Suprapubic skin (tissue), 4 donors: ENCODE measurements at regions not wholly inside any gene's neighbourhood (a gene's known extent, or its start where the extent isn't known, plus 50 kb on each side); places are given as distances from the start of the nearest gene placed in this dataset.

Source experiments
- DNase-seq, 2 donors: peaks; one replicate each; pipeline ENCODE4 v3.0.0-alpha.2; 2019; ENCODE audit warnings: low spot score in 2 of 2
- H3K27ac ChIP-seq: fragments of 200-600 bp; sonication (generic); one replicate; pipeline ENCODE4 v1.5.1; 2019
- H3K27me3 ChIP-seq: fragments of 200-600 bp; sonication (generic); one replicate; pipeline ENCODE4 v1.5.1; 2019
- H3K36me3 ChIP-seq: fragments of 200-600 bp; sonication (generic); one replicate; pipeline ENCODE4 v1.5.1; 2019
- H3K4me1 ChIP-seq: fragments of 200-600 bp; sonication (generic); one replicate; pipeline ENCODE4 v1.5.1; 2019
- H3K4me3 ChIP-seq: fragments of 200-600 bp; sonication (generic); one replicate; pipeline ENCODE4 v1.5.1; 2019; ENCODE audit warnings: mild to moderate bottlenecking
- H3K9me3 ChIP-seq: fragments of 200-600 bp; sonication (generic); one replicate; pipeline ENCODE4 v1.5.1; 2019
- CTCF ChIP-seq, 2 donors: fragments of 200-600 bp in 1 of 2; fragments of 450-650 bp in 1 of 2; sonication (generic) in 1 of 2; IDR thresholded peaks; one replicate each; pipeline ENCODE4 v1.5.1; 2016 to 2019; ENCODE audit warnings: antibody characterized with exemption in 2 of 2, mild to moderate bottlenecking in 1 of 2, moderate library complexity in 1 of 2
- EP300 ChIP-seq: sonication (generic); formaldehyde crosslinking; IDR thresholded peaks from one replicate; pipeline ENCODE4 v1.6.1; 2017; ENCODE audit warnings: antibody characterized with exemption
- POLR2A ChIP-seq, 2 donors: fragments of 450-650 bp; IDR thresholded peaks; one replicate each; pipeline ENCODE4 v1.6.1; 2017; ENCODE audit warnings: antibody characterized with exemption in 2 of 2, mild to moderate bottlenecking in 2 of 2, moderate library complexity in 2 of 2
- POLR2AphosphoS5 ChIP-seq, 3 donors: sonication (generic); formaldehyde crosslinking; IDR thresholded peaks; one replicate each; pipeline ENCODE4 v1.6.1; 2017; ENCODE audit warnings: antibody characterized with exemption in 3 of 3
- WGBS: methylation state at CpG from one replicate; pipeline ENCODE4 v1.1.5; 2018; 5-methylcytosine and 5-hydroxymethylcytosine counted together

- H3K36me3 ChIP-seq, result no peaks in the 10 kb centered on the region
- H3K4me3 ChIP-seq, result peak overlapping the region; percentile 51
- peak overlapping the region; percentile 80 for H3K27ac ChIP-seq
- TF ChIP-seq EP300 (no peak), CTCF (IDR thresholded peaks at IDR 0.05) (no peak), POLR2AphosphoS5 (IDR thresholded peaks at IDR 0.05) (no peak)
- H3K4me1 ChIP-seq, result peaks cover 23% of the 10 kb centered on the region
- no peaks in the 10 kb centered on the region for H3K27me3 ChIP-seq
- 17% methylated on average over 7 of the region's 7 CpGs for WGBS
- H3K9me3 ChIP-seq, result no peaks in the 10 kb centered on the region
- DNase-seq, result no peak
These were observed 83.4 kb upstream of the PELI1 start for GRCh38 chr2:64227603-64228125.

- H3K4me3 ChIP-seq, result peak overlapping the region; percentile 51
- under 1% methylated on average over 24 of the region's 26 CpGs for WGBS
- no peaks in the 10 kb centered on the region for H3K27me3 ChIP-seq
- peak; percentile 81 to 87 for DNase-seq
- no peak for TF ChIP-seq CTCF (IDR thresholded peaks at IDR 0.05)
- peak in 1 of 3 donors; percentile 41 for TF ChIP-seq POLR2AphosphoS5 (IDR thresholded peaks at IDR 0.05)
- H3K27ac ChIP-seq, result peak overlapping the region; percentile 80
- no peaks in the 10 kb centered on the region for H3K36me3 ChIP-seq
- H3K4me1 ChIP-seq, result peaks cover 18% of the 10 kb centered on the region
- H3K9me3 ChIP-seq, result no peaks in the 10 kb centered on the region
These were observed 84.0 kb upstream of the PELI1 start for GRCh38 chr2:64228126-64228678.

GRCh38 chr2:64228918-64229317 is 84.7 kb upstream of the PELI1 start:
- 72% methylated on average over 4 of the region's 4 CpGs for WGBS
- Histone ChIP-seq H3K27me3 (no peaks in the 10 kb centered on the region), H3K4me3 (peak overlapping the region; percentile 51), H3K9me3 (no peaks in the 10 kb centered on the region), H3K27ac (peak overlapping the region; percentile 80), H3K4me1 (peaks cover 23% of the 10 kb centered on the region), H3K36me3 (no peaks in the 10 kb centered on the region)
- TF ChIP-seq CTCF (IDR thresholded peaks at IDR 0.05) (no peak), POLR2A (IDR thresholded peaks at IDR 0.05) (no peak), EP300 (no peak), POLR2AphosphoS5 (IDR thresholded peaks at IDR 0.05) (no peak)
- no peak for DNase-seq

- H3K36me3 ChIP-seq, result no peaks in the 10 kb centered on the region
- H3K9me3 ChIP-seq, result no peaks in the 10 kb centered on the region
- DNase-seq, result no peak
- TF ChIP-seq EP300, result no peak
- TF ChIP-seq POLR2AphosphoS5 (IDR thresholded peaks at IDR 0.05), result no peak
- TF ChIP-seq CTCF (IDR thresholded peaks at IDR 0.05), result no peak
- TF ChIP-seq POLR2A (IDR thresholded peaks at IDR 0.05), result no peak
- H3K27me3 ChIP-seq, result no peaks in the 10 kb centered on the region
- no peak overlapping the region for H3K4me3 ChIP-seq
- no peak overlapping the region for H3K27ac ChIP-seq
- peaks cover 28% of the 10 kb centered on the region for H3K4me1 ChIP-seq
These were observed 86.3 kb upstream of the PELI1 start for GRCh38 chr2:64230540-64230939.

- TF ChIP-seq CTCF (IDR thresholded peaks at IDR 0.05), result no peak
- no peak for TF ChIP-seq EP300
- TF ChIP-seq POLR2AphosphoS5 (IDR thresholded peaks at IDR 0.05), result no peak
- TF ChIP-seq POLR2A (IDR thresholded peaks at IDR 0.05), result no peak
- Histone ChIP-seq H3K36me3 (no peaks in the 10 kb centered on the region), H3K4me1 (peaks cover 28% of the 10 kb centered on the region), H3K27me3 (no peaks in the 10 kb centered on the region), H3K9me3 (no peaks in the 10 kb centered on the region), H3K4me3 (no peak overlapping the region), H3K27ac (no peak overlapping the region)
- DNase-seq, result no peak
- WGBS, result 88% methylated on average over 2 of the region's 2 CpGs
These were observed 88.0 kb upstream of the PELI1 start for GRCh38 chr2:64232266-64232665.
